ENCODE measurements at regions not wholly inside any gene's neighbourhood (a gene's known extent, or its start where the extent isn't known, plus 50 kb on each side); places are given as distances from the start of the nearest gene placed in this dataset.

DNA sequence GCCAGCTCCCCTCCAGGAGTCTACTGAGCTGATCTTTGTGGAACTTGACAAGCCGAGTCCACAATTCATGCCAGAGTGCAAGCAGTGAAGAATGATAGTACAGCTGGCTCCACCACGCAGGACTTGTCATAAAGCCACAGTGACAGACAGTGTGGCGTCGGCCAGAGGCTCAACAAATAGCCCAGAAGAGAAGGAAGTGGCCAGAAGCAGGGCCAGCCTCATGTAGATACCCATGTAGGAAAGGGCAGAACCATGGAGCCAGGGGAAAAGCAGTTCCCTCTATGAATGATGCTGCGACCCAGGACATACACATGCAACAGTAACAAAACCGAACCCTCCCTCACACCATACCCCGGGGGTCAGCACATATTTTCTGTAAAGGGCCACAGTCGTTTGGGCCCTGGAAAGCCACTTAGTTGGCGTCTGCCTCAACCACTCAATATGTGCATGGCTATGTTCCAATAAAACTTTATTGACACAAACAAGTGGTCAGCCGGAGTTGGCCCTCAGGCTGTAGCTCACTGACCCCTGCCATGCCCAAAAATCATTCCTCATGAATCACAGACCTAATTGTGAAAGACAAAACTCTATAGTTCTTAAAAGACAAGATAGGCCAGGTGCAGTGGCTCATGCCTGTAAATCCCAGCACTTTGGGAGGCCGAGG, 161.4 kb downstream of the BRD1 start:
- TF ChIP-seq, protein P1, sequence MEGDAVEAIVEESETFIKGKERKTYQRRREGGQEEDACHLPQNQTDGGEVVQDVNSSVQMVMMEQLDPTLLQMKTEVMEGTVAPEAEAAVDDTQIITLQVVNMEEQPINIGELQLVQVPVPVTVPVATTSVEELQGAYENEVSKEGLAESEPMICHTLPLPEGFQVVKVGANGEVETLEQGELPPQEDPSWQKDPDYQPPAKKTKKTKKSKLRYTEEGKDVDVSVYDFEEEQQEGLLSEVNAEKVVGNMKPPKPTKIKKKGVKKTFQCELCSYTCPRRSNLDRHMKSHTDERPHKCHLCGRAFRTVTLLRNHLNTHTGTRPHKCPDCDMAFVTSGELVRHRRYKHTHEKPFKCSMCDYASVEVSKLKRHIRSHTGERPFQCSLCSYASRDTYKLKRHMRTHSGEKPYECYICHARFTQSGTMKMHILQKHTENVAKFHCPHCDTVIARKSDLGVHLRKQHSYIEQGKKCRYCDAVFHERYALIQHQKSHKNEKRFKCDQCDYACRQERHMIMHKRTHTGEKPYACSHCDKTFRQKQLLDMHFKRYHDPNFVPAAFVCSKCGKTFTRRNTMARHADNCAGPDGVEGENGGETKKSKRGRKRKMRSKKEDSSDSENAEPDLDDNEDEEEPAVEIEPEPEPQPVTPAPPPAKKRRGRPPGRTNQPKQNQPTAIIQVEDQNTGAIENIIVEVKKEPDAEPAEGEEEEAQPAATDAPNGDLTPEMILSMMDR (IDR thresholded peaks at IDR 0.05; ENCODE audit: insufficient read depth, low read length) = no peak
- no peak for TF ChIP-seq POLR2AphosphoS5 (IDR thresholded peaks at IDR 0.05; ENCODE audit: low read depth)

Data from HL-60 (cell line).